ENCODE measurements at regions not wholly inside any gene's neighbourhood (a gene's known extent, or its start where the extent isn't known, plus 50 kb on each side); places are given as distances from the start of the nearest gene placed in this dataset.

- Histone ChIP-seq H3K27me3 (ENCODE audit: insufficient read depth, poor library complexity, severe bottlenecking) (no peaks in the 10 kb centered on the region), H3K27ac (replicated peaks) (no peak overlapping the region), H3K4me3 (replicated peaks; ENCODE audit: insufficient read depth, low read length) (no peak overlapping the region)
- TF ChIP-seq POLR2AphosphoS5 (IDR thresholded peaks at IDR 0.05; ENCODE audit: low read depth) (no peak), CTCF (IDR thresholded peaks at IDR 0.05; ENCODE audit: insufficient read depth, low read length) (no peak), SPI1 (IDR thresholded peaks at IDR 0.05; ENCODE audit: borderline replicate concordance, low read depth) (no peak)
- DNase-seq (ENCODE audit: low read depth in 1 of 2, low spot score in 1 of 2): no peak
Observed at GRCh38 chr2:19226386-19226785, 132.0 kb downstream of the OSR1 start.

- H3K27me3 ChIP-seq (ENCODE audit: insufficient read depth, poor library complexity, severe bottlenecking): no peaks in the 10 kb centered on the region
Observed at GRCh38 chr2:19225931-19226330, 132.5 kb downstream of the OSR1 start.

GRCh38 chr2:19225126-19225525 lies 133.3 kb downstream of the OSR1 start:
- no peak for TF ChIP-seq SPI1 (IDR thresholded peaks at IDR 0.05; ENCODE audit: borderline replicate concordance, low read depth)
- no peak for TF ChIP-seq CTCF (IDR thresholded peaks at IDR 0.05; ENCODE audit: insufficient read depth, low read length)
- TF ChIP-seq GABPA (IDR thresholded peaks at IDR 0.05; ENCODE audit: low read depth): no peak
- no peak for TF ChIP-seq POLR2AphosphoS5 (IDR thresholded peaks at IDR 0.05; ENCODE audit: low read depth)
- no peak for TF ChIP-seq REST (IDR thresholded peaks at IDR 0.05; ENCODE audit: insufficient replicate concordance, low read depth)
- Histone ChIP-seq H3K27me3 (ENCODE audit: insufficient read depth, poor library complexity, severe bottlenecking) (no peaks in the 10 kb centered on the region), H3K27ac (replicated peaks) (no peak overlapping the region), H3K4me3 (replicated peaks; ENCODE audit: insufficient read depth, low read length) (no peak overlapping the region)
- no peak for DNase-seq (ENCODE audit: low read depth in 1 of 2, low spot score in 1 of 2)

More at GRCh38 chr2:19225931-19226330, 132.5 kb downstream of the OSR1 start:
- TF ChIP-seq POLR2AphosphoS5 (IDR thresholded peaks at IDR 0.05; ENCODE audit: low read depth) (no peak), GABPA (IDR thresholded peaks at IDR 0.05; ENCODE audit: low read depth) (no peak), SPI1 (IDR thresholded peaks at IDR 0.05; ENCODE audit: borderline replicate concordance, low read depth) (no peak), CTCF (IDR thresholded peaks at IDR 0.05; ENCODE audit: insufficient read depth, low read length) (no peak), REST (IDR thresholded peaks at IDR 0.05; ENCODE audit: insufficient replicate concordance, low read depth) (no peak)
- no peak overlapping the region for H3K4me3 ChIP-seq (replicated peaks; ENCODE audit: insufficient read depth, low read length)
- H3K27ac ChIP-seq (replicated peaks): no peak overlapping the region
- DNase-seq (ENCODE audit: low read depth in 1 of 2, low spot score in 1 of 2): no peak

- no peak for TF ChIP-seq POLR2AphosphoS5 (IDR thresholded peaks at IDR 0.05; ENCODE audit: low read depth)
- Histone ChIP-seq H3K4me3 (replicated peaks; ENCODE audit: insufficient read depth, low read length) (no peak overlapping the region), H3K27me3 (ENCODE audit: insufficient read depth, poor library complexity, severe bottlenecking) (no peaks in the 10 kb centered on the region), H3K27ac (replicated peaks) (no peak overlapping the region)
- DNase-seq (ENCODE audit: low read depth in 1 of 2, low spot score in 1 of 2): no peak
Observed at GRCh38 chr2:19224486-19224885, 133.9 kb downstream of the OSR1 start.
